Neural progenitor cell (in vitro differentiated cells): ENCODE measurements at regions not wholly inside any gene's neighbourhood (a gene's known extent, or its start where the extent isn't known, plus 50 kb on each side); places are given as distances from the start of the nearest gene placed in this dataset.

ENCODE experiments used
- CTCF ChIP-seq: fragments of 200-600 bp; sonication (generic); IDR thresholded peaks from 2 replicates; pipeline ENCODE4 v1.5.1; 2017; ENCODE audit warnings: antibody characterized with exemption, mild to moderate bottlenecking
- EZH2 ChIP-seq: fragments of 200-600 bp; sonication (generic); IDR thresholded peaks from 2 replicates; pipeline ENCODE4 v1.6.1; 2017; ENCODE audit warnings: antibody characterized with exemption, mild to moderate bottlenecking, moderate library complexity

GRCh38 chr1:164296172-164296571 is 262.8 kb upstream of the PBX1 start:
- TF ChIP-seq CTCF = no peak
- TF ChIP-seq EZH2 = no peak
